ENCODE measurements at regions not wholly inside any gene's neighbourhood (a gene's known extent, or its start where the extent isn't known, plus 50 kb on each side); places are given as distances from the start of the nearest gene placed in this dataset.
"Not testable (repeated sequence)": the region's sequence is repeated elsewhere in the genome, so short reads cannot be mapped to it uniquely, and the experiment has no call there.

DNA sequence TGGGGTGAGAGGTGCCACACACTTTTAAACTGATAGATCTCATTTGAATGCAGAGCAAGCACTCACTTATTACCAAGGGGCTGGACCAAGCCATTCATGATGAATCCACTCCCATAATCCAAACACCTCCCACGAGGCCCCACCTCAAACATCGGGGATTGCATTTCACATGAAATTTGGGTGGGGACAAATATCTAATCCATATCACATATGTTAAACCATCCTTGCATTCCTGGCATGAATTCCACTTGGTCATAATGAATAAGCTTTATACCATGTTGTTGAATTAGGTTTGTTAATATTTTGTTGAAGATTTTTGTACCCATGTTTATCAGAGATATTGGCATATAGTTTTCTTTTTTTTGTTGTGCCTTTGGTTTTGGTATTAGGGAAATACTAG lies 1198.7 kb upstream of the ATXN8OS start:
- DNase-seq (ENCODE audit: low spot score) = no peak
- TF ChIP-seq, protein P1, sequence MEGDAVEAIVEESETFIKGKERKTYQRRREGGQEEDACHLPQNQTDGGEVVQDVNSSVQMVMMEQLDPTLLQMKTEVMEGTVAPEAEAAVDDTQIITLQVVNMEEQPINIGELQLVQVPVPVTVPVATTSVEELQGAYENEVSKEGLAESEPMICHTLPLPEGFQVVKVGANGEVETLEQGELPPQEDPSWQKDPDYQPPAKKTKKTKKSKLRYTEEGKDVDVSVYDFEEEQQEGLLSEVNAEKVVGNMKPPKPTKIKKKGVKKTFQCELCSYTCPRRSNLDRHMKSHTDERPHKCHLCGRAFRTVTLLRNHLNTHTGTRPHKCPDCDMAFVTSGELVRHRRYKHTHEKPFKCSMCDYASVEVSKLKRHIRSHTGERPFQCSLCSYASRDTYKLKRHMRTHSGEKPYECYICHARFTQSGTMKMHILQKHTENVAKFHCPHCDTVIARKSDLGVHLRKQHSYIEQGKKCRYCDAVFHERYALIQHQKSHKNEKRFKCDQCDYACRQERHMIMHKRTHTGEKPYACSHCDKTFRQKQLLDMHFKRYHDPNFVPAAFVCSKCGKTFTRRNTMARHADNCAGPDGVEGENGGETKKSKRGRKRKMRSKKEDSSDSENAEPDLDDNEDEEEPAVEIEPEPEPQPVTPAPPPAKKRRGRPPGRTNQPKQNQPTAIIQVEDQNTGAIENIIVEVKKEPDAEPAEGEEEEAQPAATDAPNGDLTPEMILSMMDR (IDR thresholded peaks at IDR 0.05; ENCODE audit: extremely low read depth, insufficient read depth, missing control alignments) = no peak
- in situ Hi-C loops (cut with MboI; ENCODE audit: low pct_unique_long_range_greater_than_20kb, low sequenced_read_pairs, unreplicated experiment) = no loop called here

- DNase-seq (ENCODE audit: low spot score) = no peak
- in situ Hi-C loops (cut with MboI; ENCODE audit: low pct_unique_long_range_greater_than_20kb, low sequenced_read_pairs, unreplicated experiment) = no loop called here
- TF ChIP-seq, protein P1 (IDR thresholded peaks at IDR 0.05; ENCODE audit: extremely low read depth, insufficient read depth, missing control alignments) = no peak
These were observed 1202.4 kb upstream of the ATXN8OS start for GRCh38 chr13:68905186-68905585.

- DNase-seq (ENCODE audit: low spot score) = no peak
- TF ChIP-seq, protein P1 (IDR thresholded peaks at IDR 0.05; ENCODE audit: extremely low read depth, insufficient read depth, missing control alignments) = no peak
- in situ Hi-C loops (cut with MboI; ENCODE audit: low pct_unique_long_range_greater_than_20kb, low sequenced_read_pairs, unreplicated experiment) = no loop called here
These were observed 1210.2 kb upstream of the ATXN8OS start for GRCh38 chr13:68897331-68897928.

DNA sequence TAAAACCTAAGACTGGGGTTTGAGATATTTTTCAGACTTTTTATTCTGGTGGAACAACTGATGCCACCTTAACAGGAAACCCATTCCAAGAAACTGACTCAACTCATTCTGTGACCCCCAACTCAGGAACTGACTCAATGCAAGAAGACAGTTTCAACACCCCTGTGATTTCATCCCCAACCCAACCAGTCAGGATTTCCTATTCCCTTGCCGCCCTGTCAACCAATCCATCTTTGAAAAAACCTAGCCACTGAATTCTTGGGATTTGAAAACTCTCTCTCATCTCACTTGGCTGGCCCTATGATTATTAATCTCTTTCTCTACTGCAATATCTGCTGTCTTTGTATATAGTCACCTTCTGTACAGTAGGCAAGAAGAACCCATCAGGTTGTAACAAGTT lies 1211.9 kb upstream of the ATXN8OS start:
- TF ChIP-seq, protein P1 (IDR thresholded peaks at IDR 0.05; ENCODE audit: extremely low read depth, insufficient read depth, missing control alignments) = no peak
- in situ Hi-C loops (cut with MboI; ENCODE audit: low pct_unique_long_range_greater_than_20kb, low sequenced_read_pairs, unreplicated experiment) = no loop called here
- no peak for DNase-seq (ENCODE audit: low spot score)

DNA sequence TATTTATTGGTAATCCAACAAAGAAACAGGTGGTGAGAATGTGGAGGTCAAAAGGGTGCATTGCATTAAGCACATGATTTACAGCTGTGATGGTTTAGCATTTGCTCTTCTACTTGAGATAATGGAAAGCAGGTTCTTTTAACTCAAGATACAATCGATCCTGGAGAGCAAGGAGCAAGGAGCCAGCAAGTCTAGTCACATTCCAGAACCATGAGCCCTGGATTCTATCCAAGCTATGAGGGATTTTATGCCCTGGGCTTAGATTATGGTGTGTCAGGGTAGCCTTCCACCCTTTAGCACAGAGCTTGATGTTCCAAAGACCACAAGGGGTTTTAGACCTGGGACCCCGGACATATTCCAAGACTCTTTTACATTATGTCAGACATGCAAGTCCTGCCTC lies 1213.9 kb upstream of the ATXN8OS start:
- in situ Hi-C loops (cut with MboI; ENCODE audit: low pct_unique_long_range_greater_than_20kb, low sequenced_read_pairs, unreplicated experiment); DNase-seq (ENCODE audit: low spot score): not testable (repeated sequence)

DNA sequence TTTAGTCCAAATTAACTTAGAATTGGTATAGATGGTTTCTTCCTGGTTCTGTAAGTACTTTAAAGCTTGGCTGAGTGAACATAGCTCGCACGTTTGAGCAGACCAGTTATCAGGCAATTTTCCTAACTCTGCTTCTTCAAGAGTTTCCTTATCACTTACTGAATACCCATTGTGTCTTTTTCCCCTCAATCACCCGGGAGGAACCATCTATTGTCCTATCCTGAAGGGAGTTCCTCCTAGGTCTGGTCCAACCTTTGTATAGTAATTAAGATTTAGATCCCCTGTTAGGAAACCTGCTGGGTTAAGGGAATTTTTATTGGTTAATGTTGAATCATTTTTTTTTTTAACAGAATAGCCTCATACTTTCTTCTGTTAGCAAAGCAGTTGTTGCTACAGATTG lies 1215.0 kb upstream of the ATXN8OS start:
- DNase-seq (ENCODE audit: low spot score); in situ Hi-C loops (cut with MboI; ENCODE audit: low pct_unique_long_range_greater_than_20kb, low sequenced_read_pairs, unreplicated experiment): not testable (repeated sequence)

DNA sequence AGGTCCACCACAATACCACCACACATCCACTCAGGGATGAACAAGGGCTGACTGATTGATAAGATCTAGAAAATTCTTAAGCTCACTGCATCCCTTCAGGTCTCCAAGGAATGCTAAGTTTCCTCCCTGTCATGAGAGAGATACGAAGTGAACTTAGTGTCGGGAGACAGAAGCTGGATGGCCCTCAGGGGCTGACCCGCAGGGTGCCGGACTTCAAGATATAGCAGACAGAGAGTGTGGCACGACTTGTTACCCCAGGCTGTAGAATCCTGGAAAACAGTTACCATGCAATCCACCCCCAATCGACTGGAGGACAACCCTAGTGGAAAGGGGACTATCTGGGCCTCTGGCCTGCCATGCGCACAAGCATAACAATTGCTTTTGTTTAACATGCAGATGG lies 1217.5 kb upstream of the ATXN8OS start:
- in situ Hi-C loops (cut with MboI; ENCODE audit: low pct_unique_long_range_greater_than_20kb, low sequenced_read_pairs, unreplicated experiment); DNase-seq (ENCODE audit: low spot score): not testable (repeated sequence)

DNA sequence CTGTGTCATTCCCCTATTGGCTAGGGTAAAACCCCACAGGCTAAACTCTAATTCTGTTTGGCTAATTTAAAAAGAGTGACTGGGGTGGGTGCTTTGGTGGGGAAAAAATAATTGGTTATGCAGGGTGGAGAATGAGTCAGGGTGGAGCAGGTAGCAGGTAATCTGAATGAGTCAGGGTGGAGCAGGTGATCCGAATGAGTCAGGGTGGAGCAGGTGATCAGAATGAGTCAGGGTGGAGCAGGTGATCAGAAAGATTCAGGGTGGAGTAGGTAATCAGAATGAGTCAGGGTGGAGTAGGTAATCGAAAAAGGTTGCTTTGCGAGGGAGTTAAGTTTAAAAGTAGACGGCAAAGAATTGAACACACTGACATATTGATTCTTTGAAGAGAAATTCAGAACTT lies 1218.8 kb upstream of the ATXN8OS start:
- TF ChIP-seq, protein P1 (IDR thresholded peaks at IDR 0.05; ENCODE audit: extremely low read depth, insufficient read depth, missing control alignments) = no peak
- DNase-seq (ENCODE audit: low spot score) = no peak
- in situ Hi-C loops (cut with MboI; ENCODE audit: low pct_unique_long_range_greater_than_20kb, low sequenced_read_pairs, unreplicated experiment) = no loop called here

Data from GM13977 (cell line).